ENCODE measurements at regions not wholly inside any gene's neighbourhood (a gene's known extent, or its start where the extent isn't known, plus 50 kb on each side); places are given as distances from the start of the nearest gene placed in this dataset.
A peak's percentile ranks its signal among the peaks of the same experiment; 100 is the strongest.

- no peaks in the 10 kb centered on the region for H3K4me1 ChIP-seq (ENCODE audit: low read length)
- H3K27me3 ChIP-seq (ENCODE audit: low read length): no peaks in the 10 kb centered on the region
- DNase-seq: no peak
- H3K4me3 ChIP-seq (ENCODE audit: low read length): no peak overlapping the region
- no peaks in the 10 kb centered on the region for H3K9me3 ChIP-seq (ENCODE audit: low read length)
- H3K9ac ChIP-seq (ENCODE audit: low read length): no peak overlapping the region
- H3K79me2 ChIP-seq (ENCODE audit: low read length): no peaks in the 10 kb centered on the region
- no peaks in the 10 kb centered on the region for H4K20me1 ChIP-seq (ENCODE audit: insufficient read depth, low read depth, low read length)
- no peaks in the 10 kb centered on the region for H3K9me2 ChIP-seq (replicated peaks; ENCODE audit: insufficient read depth, low read length)
- no peak overlapping the region for H3K4me2 ChIP-seq (ENCODE audit: low read depth, low read length, poor library complexity, severe bottlenecking)
- H2AFZ ChIP-seq (ENCODE audit: low read length): no peak overlapping the region
- no peaks in the 10 kb centered on the region for H3K36me3 ChIP-seq (ENCODE audit: insufficient read depth, low read length)
- H3K27ac ChIP-seq (ENCODE audit: low read length): no peak overlapping the region
Measured at GRCh38 chr12:127101076-127101475, 1165.9 kb upstream of the TMEM132C start.

DNA sequence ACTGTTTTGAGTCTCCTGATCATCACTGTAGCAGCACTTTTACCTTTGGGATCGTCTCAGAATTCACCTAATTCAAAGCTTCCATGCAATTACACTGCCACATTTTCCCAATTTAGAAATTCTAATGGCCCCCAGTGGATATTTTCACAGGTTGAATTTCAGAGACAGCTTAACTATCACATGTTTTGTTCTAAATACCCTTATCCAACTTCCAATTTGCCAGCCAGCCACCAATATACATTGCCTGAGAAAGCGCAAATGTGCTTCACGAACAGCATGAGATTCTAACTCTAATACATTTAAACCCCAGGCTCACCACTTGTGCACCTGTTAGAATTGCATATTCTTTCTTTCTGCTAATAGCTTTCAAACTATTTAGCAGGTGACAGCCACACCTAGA is 1160.9 kb upstream of the TMEM132C start:
- no peaks in the 10 kb centered on the region for H3K9me3 ChIP-seq (ENCODE audit: low read length)
- H3K36me3 ChIP-seq (ENCODE audit: insufficient read depth, low read length): no peaks in the 10 kb centered on the region
- no peaks in the 10 kb centered on the region for H3K9me2 ChIP-seq (replicated peaks; ENCODE audit: insufficient read depth, low read length)
- no peak overlapping the region for H2AFZ ChIP-seq (ENCODE audit: low read length)
- no peaks in the 10 kb centered on the region for H3K27me3 ChIP-seq (ENCODE audit: low read length)
- H4K20me1 ChIP-seq (ENCODE audit: insufficient read depth, low read depth, low read length): no peaks in the 10 kb centered on the region
- no peaks in the 10 kb centered on the region for H3K4me1 ChIP-seq (ENCODE audit: low read length)
- H3K27ac ChIP-seq (ENCODE audit: low read length): no peak overlapping the region
- H3K79me2 ChIP-seq (ENCODE audit: low read length): no peaks in the 10 kb centered on the region
- H3K4me2 ChIP-seq (ENCODE audit: low read depth, low read length, poor library complexity, severe bottlenecking): no peak overlapping the region
- no peak for DNase-seq
- no peak overlapping the region for H3K9ac ChIP-seq (ENCODE audit: low read length)
- no peak overlapping the region for H3K4me3 ChIP-seq (ENCODE audit: low read length)

GRCh38 chr12:127106697-127107096 is 1160.3 kb upstream of the TMEM132C start:
- Histone ChIP-seq H3K36me3 (ENCODE audit: insufficient read depth, low read length) (no peaks in the 10 kb centered on the region), H3K9me2 (replicated peaks; ENCODE audit: insufficient read depth, low read length) (no peaks in the 10 kb centered on the region), H3K4me3 (ENCODE audit: low read length) (no peak overlapping the region), H3K79me2 (ENCODE audit: low read length) (no peaks in the 10 kb centered on the region), H3K4me1 (ENCODE audit: low read length) (no peaks in the 10 kb centered on the region), H3K27ac (ENCODE audit: low read length) (no peak overlapping the region), H2AFZ (ENCODE audit: low read length) (no peak overlapping the region), H3K4me2 (ENCODE audit: low read depth, low read length, poor library complexity, severe bottlenecking) (no peak overlapping the region), H3K9ac (ENCODE audit: low read length) (no peak overlapping the region), H3K9me3 (ENCODE audit: low read length) (no peaks in the 10 kb centered on the region), H4K20me1 (ENCODE audit: insufficient read depth, low read depth, low read length) (no peaks in the 10 kb centered on the region), H3K27me3 (ENCODE audit: low read length) (no peaks in the 10 kb centered on the region)
- no peak for DNase-seq

DNA sequence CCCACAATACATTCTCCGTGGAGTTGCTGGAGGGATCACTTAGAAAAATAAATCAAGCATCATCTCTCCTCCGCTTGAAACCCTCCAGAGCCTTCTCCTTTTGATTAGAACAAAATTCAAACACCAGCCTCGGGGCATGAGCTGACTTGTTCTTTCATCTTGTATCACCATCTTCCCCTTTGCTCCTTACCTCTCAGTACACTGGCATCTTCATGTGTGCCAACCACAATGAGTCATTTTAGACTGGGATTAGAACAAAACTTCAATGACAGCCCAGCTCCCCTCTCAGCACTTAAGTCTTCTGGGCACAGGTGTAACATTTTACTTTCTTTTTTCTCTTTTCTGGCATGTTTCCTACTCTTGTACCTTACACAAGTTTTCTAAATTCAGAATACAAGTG is 1159.2 kb upstream of the TMEM132C start:
- Histone ChIP-seq H2AFZ (ENCODE audit: low read length) (no peak overlapping the region), H3K9ac (ENCODE audit: low read length) (no peak overlapping the region), H3K36me3 (ENCODE audit: insufficient read depth, low read length) (no peaks in the 10 kb centered on the region), H3K9me2 (replicated peaks; ENCODE audit: insufficient read depth, low read length) (no peaks in the 10 kb centered on the region), H3K9me3 (ENCODE audit: low read length) (no peaks in the 10 kb centered on the region), H3K27ac (ENCODE audit: low read length) (no peak overlapping the region), H3K27me3 (ENCODE audit: low read length) (no peaks in the 10 kb centered on the region), H3K79me2 (ENCODE audit: low read length) (no peaks in the 10 kb centered on the region), H3K4me1 (ENCODE audit: low read length) (no peaks in the 10 kb centered on the region), H3K4me2 (ENCODE audit: low read depth, low read length, poor library complexity, severe bottlenecking) (no peak overlapping the region), H4K20me1 (ENCODE audit: insufficient read depth, low read depth, low read length) (no peaks in the 10 kb centered on the region), H3K4me3 (ENCODE audit: low read length) (no peak overlapping the region)
- DNase-seq: no peak

GRCh38 chr12:127108360-127109215 is 1158.4 kb upstream of the TMEM132C start:
- Histone ChIP-seq H3K27me3 (ENCODE audit: low read length) (no peaks in the 10 kb centered on the region), H3K27ac (ENCODE audit: low read length) (no peak overlapping the region), H3K9me2 (replicated peaks; ENCODE audit: insufficient read depth, low read length) (no peaks in the 10 kb centered on the region), H3K4me1 (ENCODE audit: low read length) (no peaks in the 10 kb centered on the region), H3K9ac (ENCODE audit: low read length) (no peak overlapping the region), H2AFZ (ENCODE audit: low read length) (no peak overlapping the region), H3K79me2 (ENCODE audit: low read length) (no peaks in the 10 kb centered on the region), H3K4me3 (ENCODE audit: low read length) (no peak overlapping the region), H4K20me1 (ENCODE audit: insufficient read depth, low read depth, low read length) (no peaks in the 10 kb centered on the region), H3K36me3 (ENCODE audit: insufficient read depth, low read length) (no peaks in the 10 kb centered on the region), H3K4me2 (ENCODE audit: low read depth, low read length, poor library complexity, severe bottlenecking) (no peak overlapping the region), H3K9me3 (ENCODE audit: low read length) (no peaks in the 10 kb centered on the region)
- DNase-seq: peak; percentile 79

DNA sequence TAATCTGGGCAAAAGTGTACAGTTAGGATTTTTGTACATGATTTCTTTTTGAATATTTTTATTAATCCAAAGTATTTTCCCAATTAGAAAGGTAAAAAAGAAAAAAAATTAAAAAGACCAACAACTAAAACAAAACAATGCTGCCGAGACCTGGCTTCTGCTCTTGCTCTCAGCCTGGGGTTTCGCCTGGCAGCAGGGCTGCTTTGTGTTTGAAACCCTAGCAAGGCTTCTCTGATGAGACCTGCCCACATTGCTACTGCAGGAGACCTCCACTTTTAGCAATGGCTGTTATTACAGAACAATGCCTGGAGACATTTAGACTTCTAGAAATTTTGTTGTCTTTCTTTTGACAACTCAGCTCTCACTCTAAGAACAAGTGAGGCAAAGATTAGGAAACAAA is 1153.0 kb upstream of the TMEM132C start:
- Histone ChIP-seq H3K36me3 (ENCODE audit: insufficient read depth, low read length) (no peaks in the 10 kb centered on the region), H3K27ac (ENCODE audit: low read length) (no peak overlapping the region), H3K9ac (ENCODE audit: low read length) (no peak overlapping the region), H3K9me3 (ENCODE audit: low read length) (no peaks in the 10 kb centered on the region), H4K20me1 (ENCODE audit: insufficient read depth, low read depth, low read length) (no peaks in the 10 kb centered on the region), H3K4me3 (ENCODE audit: low read length) (no peak overlapping the region), H3K27me3 (ENCODE audit: low read length) (no peaks in the 10 kb centered on the region), H3K4me2 (ENCODE audit: low read depth, low read length, poor library complexity, severe bottlenecking) (no peak overlapping the region), H2AFZ (ENCODE audit: low read length) (no peak overlapping the region), H3K9me2 (replicated peaks; ENCODE audit: insufficient read depth, low read length) (no peaks in the 10 kb centered on the region), H3K4me1 (ENCODE audit: low read length) (no peaks in the 10 kb centered on the region), H3K79me2 (ENCODE audit: low read length) (no peaks in the 10 kb centered on the region)
- DNase-seq: no peak

DNA sequence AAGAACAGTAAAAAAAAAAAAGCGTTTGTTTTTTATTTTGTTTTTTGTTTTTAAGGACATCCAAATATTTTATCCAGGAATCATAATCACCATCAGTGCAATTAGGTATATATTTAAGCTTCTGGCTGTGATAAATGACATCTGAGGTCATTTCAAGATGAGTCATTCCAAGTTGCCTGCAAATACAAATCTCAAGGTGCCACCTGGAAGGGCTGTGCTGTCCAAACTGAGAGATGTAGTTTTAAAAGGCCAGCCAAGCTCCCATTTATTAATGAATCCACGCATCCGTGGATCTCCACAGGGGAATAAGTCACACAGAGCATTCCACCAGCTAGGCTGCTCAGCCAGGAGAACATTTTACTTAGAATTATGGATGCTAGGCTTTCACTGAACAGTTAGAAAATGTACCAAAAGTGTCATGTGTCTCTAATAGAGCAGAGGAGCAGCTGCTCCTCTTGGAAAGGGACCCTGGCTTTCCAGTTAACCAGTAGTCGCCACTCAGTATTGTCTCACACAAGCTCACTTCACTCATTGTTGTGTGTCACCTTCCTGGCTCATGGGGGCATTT is 1151.4 kb upstream of the TMEM132C start:
- Histone ChIP-seq H3K4me2 (ENCODE audit: low read depth, low read length, poor library complexity, severe bottlenecking) (no peak overlapping the region), H4K20me1 (ENCODE audit: insufficient read depth, low read depth, low read length) (no peaks in the 10 kb centered on the region), H3K4me3 (ENCODE audit: low read length) (no peak overlapping the region), H3K27me3 (ENCODE audit: low read length) (no peaks in the 10 kb centered on the region), H3K9ac (ENCODE audit: low read length) (no peak overlapping the region), H3K27ac (ENCODE audit: low read length) (no peak overlapping the region), H3K9me3 (ENCODE audit: low read length) (no peaks in the 10 kb centered on the region), H3K36me3 (ENCODE audit: insufficient read depth, low read length) (no peaks in the 10 kb centered on the region), H3K79me2 (ENCODE audit: low read length) (no peaks in the 10 kb centered on the region), H2AFZ (ENCODE audit: low read length) (no peak overlapping the region), H3K9me2 (replicated peaks; ENCODE audit: insufficient read depth, low read length) (no peaks in the 10 kb centered on the region), H3K4me1 (ENCODE audit: low read length) (no peaks in the 10 kb centered on the region)
- no peak for DNase-seq

GRCh38 chr12:127118251-127118650 is 1148.7 kb upstream of the TMEM132C start:
- no peaks in the 10 kb centered on the region for H3K4me1 ChIP-seq (ENCODE audit: low read length)
- H3K9me2 ChIP-seq (replicated peaks; ENCODE audit: insufficient read depth, low read length): no peaks in the 10 kb centered on the region

More at GRCh38 chr12:127118251-127118650, 1148.7 kb upstream of the TMEM132C start:
- Histone ChIP-seq H3K79me2 (ENCODE audit: low read length) (no peaks in the 10 kb centered on the region), H4K20me1 (ENCODE audit: insufficient read depth, low read depth, low read length) (no peaks in the 10 kb centered on the region), H3K27me3 (ENCODE audit: low read length) (no peaks in the 10 kb centered on the region), H3K36me3 (ENCODE audit: insufficient read depth, low read length) (no peaks in the 10 kb centered on the region), H3K4me2 (ENCODE audit: low read depth, low read length, poor library complexity, severe bottlenecking) (no peak overlapping the region), H3K9me3 (ENCODE audit: low read length) (no peaks in the 10 kb centered on the region), H3K9ac (ENCODE audit: low read length) (no peak overlapping the region), H3K27ac (ENCODE audit: low read length) (no peak overlapping the region), H2AFZ (ENCODE audit: low read length) (no peak overlapping the region), H3K4me3 (ENCODE audit: low read length) (no peak overlapping the region)
- no peak for DNase-seq
